ENCODE measurements at regions not wholly inside any gene's neighbourhood (a gene's known extent, or its start where the extent isn't known, plus 50 kb on each side); places are given as distances from the start of the nearest gene placed in this dataset.

DNA sequence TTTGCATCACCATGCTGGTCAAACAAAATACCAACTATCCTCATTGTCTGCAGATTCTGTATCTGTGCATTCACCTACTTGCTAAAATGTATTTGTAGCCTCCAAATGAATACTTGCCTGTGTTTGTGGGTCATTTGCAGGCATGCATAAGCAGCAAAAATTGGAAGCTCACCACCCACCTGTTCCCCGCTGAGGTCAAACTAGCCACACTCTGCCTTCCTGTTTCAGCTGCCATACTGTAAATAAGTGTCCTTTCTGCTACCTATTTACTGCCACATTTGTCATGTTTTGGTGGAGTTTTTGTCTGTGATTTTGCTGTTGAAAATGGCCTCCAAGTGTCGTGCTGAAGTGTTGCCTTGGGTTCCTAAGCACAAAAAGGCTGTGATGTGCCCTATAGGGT is 50.0 kb upstream of the ACMSD start:
- Histone ChIP-seq H3K27ac (ENCODE audit: insufficient read depth, low read depth, low read length) (no peak overlapping the region), H3K9ac (replicated peaks; ENCODE audit: extremely low read depth, insufficient read depth, low read length) (no peak overlapping the region), H3K4me2 (ENCODE audit: insufficient read depth, low read length) (no peak overlapping the region), H3K4me3 (replicated peaks in 1 of 3; ENCODE audit: insufficient read depth in 1 of 3, low read depth in 1 of 3, low read length in 3 of 3) (no peak overlapping the region), H3K27me3 (ENCODE audit: control insufficient read depth in 2 of 2, insufficient read depth in 2 of 2, low read length in 2 of 2) (no peaks in the 10 kb centered on the region), H3K36me3 (ENCODE audit: control insufficient read depth in 2 of 2, extremely low read depth in 1 of 2, insufficient read depth in 2 of 2, low read length in 2 of 2) (no peaks in the 10 kb centered on the region), H3K4me1 (ENCODE audit: control insufficient read depth, extremely low read depth, insufficient read depth, low read length) (no peaks in the 10 kb centered on the region), H3K9me1 (replicated peaks; ENCODE audit: control insufficient read depth, extremely low read depth, insufficient read depth, low read length) (no peaks in the 10 kb centered on the region), H3K79me2 (ENCODE audit: control insufficient read depth, insufficient read depth, low read length) (no peaks in the 10 kb centered on the region), H2AFZ (ENCODE audit: low read depth, low read length) (no peak overlapping the region), H3K9me3 (replicated peaks; ENCODE audit: control insufficient read depth, insufficient read depth, low read length) (no peaks in the 10 kb centered on the region), H4K20me1 (replicated peaks; ENCODE audit: control insufficient read depth, extremely low read depth, insufficient read depth, low read length) (no peaks in the 10 kb centered on the region)
- intact Hi-C loops (cut with micrococcal nuclease) (loop anchor here (10.0 kb wide), 1 partner anchor 904 kb away; no protein-coding TSS in a partner anchor), dilution Hi-C loops (cut with MboI; ENCODE audit: extremely low pct_ligation_motif_present, low sequenced_read_pairs) (no loop called here)
- FAIRE-seq (no peak), DNase-seq (ENCODE audit: low read depth, low spot score) (no peak)
- CTCF ChIA-PET, result no interaction called here
- POLR2A ChIA-PET, result no interaction called here
- BruUV-seq (replicated peaks), result no TSS peak
- no peak for TF ChIP-seq POLR2AphosphoS5 (IDR thresholded peaks at IDR 0.05; ENCODE audit: insufficient read depth, low read depth, low read length)
- no peak for TF ChIP-seq POLR2A (IDR thresholded peaks at IDR 0.05; ENCODE audit: low read depth, low read length)
- TF ChIP-seq MYC (IDR thresholded peaks at IDR 0.05; ENCODE audit: low read depth, low read length), result no peak
- TF ChIP-seq JUN (IDR thresholded peaks at IDR 0.05; ENCODE audit: borderline replicate concordance, insufficient read depth, insufficient read length, low read depth), result no peak
- no peak for TF ChIP-seq FOS (IDR thresholded peaks at IDR 0.05; ENCODE audit: borderline replicate concordance, insufficient read depth, low read length)
- TF ChIP-seq, protein P1, sequence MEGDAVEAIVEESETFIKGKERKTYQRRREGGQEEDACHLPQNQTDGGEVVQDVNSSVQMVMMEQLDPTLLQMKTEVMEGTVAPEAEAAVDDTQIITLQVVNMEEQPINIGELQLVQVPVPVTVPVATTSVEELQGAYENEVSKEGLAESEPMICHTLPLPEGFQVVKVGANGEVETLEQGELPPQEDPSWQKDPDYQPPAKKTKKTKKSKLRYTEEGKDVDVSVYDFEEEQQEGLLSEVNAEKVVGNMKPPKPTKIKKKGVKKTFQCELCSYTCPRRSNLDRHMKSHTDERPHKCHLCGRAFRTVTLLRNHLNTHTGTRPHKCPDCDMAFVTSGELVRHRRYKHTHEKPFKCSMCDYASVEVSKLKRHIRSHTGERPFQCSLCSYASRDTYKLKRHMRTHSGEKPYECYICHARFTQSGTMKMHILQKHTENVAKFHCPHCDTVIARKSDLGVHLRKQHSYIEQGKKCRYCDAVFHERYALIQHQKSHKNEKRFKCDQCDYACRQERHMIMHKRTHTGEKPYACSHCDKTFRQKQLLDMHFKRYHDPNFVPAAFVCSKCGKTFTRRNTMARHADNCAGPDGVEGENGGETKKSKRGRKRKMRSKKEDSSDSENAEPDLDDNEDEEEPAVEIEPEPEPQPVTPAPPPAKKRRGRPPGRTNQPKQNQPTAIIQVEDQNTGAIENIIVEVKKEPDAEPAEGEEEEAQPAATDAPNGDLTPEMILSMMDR (IDR thresholded peaks at IDR 0.05; ENCODE audit: extremely low read depth in 1 of 2, insufficient read depth in 1 of 2, low read depth in 1 of 2, low read length in 2 of 2), result no peak
- TF ChIP-seq EZH2 (IDR thresholded peaks at IDR 0.05; ENCODE audit: borderline replicate concordance, low read depth, low read length, severe bottlenecking), result no peak
- TF ChIP-seq GATA2 (IDR thresholded peaks at IDR 0.05; ENCODE audit: insufficient read depth, insufficient read length, low read depth, low read length), result no peak
- TF ChIP-seq, protein P2, sequence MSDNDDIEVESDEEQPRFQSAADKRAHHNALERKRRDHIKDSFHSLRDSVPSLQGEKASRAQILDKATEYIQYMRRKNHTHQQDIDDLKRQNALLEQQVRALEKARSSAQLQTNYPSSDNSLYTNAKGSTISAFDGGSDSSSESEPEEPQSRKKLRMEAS (IDR thresholded peaks at IDR 0.05; ENCODE audit: insufficient read depth, insufficient read length), result no peak
